COLO668 (cell line): ENCODE measurements at regions not wholly inside any gene's neighbourhood (a gene's known extent, or its start where the extent isn't known, plus 50 kb on each side); places are given as distances from the start of the nearest gene placed in this dataset.
A peak's percentile ranks its signal among the peaks of the same experiment; 100 is the strongest.
"Not testable (repeated sequence)": the region's sequence is repeated elsewhere in the genome, so short reads cannot be mapped to it uniquely, and the experiment has no call there.

ENCODE experiments used
- DNase-seq: peaks from one replicate; lab custom pipeline; 2025; ENCODE audit not compliant: unreplicated experiment; lab: John Stamatoyannopoulos, UW

GRCh38 chr13:79642596-79642995 is 161.6 kb downstream of the NDFIP2 start:
- DNase-seq = no peak

DNA sequence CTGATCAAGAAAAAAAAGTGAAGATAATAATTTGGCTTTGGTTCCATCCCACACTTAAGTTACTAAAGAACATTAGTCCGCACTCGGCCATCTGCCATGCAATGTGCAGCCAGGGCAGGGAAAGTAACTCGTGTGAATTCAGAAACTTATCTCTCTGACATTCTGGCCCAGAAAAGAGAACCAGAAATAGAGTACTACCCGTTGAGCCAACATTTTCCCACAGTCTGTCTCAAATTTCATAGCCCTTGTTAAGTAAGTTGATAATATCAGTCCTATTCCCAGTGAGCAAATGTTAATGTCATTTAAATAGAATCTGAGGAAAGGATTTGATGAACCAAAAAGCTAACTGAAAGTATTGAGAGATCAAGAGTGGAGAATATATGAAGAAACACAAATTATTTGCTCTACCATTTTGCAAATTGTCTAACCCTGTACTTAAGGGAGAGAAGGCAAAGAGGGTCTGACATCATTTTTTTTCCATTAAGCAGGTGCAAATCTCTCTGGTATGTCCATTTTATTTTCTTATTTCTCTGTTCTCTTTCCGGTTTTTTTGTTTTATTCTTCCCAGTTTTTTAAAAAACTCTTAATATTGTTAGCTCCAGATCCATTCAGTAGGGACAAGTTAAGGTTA is 156.3 kb downstream of the NDFIP2 start:
- no peak for DNase-seq

- peak; percentile 34 for DNase-seq
These were observed 150.2 kb downstream of the NDFIP2 start for GRCh38 chr13:79631051-79631659.

DNA sequence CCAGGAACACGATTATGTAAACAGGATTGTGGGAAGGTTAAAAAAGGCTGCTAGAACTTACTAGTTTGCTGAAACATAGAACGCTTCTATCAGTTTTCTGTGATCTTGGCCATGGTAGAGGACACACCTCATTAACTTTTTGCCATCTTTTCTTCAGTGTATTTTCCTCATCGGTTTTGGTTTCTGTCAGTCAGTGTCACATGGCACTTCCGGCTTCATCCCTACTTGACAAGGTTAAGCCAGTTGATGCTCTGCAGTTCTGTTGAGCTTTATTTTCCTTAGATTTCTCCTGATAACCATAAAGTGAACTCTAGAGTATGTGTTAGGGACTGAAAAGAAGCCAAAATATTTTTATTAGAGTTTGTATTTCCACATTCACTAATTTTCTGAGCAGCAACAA is 147.5 kb downstream of the NDFIP2 start:
- no peak for DNase-seq

DNA sequence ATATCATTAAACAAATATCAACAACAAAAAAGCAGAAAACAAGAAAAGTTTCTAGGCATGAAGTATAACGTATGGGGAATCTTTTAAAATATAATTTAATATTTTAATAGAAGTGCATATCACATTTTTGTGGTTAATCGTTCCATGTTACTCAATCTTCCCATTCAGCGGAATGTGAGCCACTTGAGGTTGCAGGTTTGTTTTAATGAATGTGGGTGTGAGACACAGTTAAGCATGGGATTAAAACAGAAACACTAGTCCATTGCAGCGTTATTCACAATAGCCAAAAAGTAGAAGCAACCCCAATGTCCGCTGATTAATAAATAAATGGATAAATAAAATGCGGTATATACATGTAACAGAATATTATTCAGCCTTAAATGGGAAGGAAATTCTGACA is 146.0 kb downstream of the NDFIP2 start:
- DNase-seq = no peak

GRCh38 chr13:79625517-79625916 is 144.6 kb downstream of the NDFIP2 start:
- DNase-seq = no peak

GRCh38 chr13:79621902-79622301 is 140.9 kb downstream of the NDFIP2 start:
- no peak for DNase-seq

GRCh38 chr13:79621449-79621848 is 140.5 kb downstream of the NDFIP2 start:
- no peak for DNase-seq

GRCh38 chr13:79614250-79614918 is 133.4 kb downstream of the NDFIP2 start:
- DNase-seq = no peak

DNA sequence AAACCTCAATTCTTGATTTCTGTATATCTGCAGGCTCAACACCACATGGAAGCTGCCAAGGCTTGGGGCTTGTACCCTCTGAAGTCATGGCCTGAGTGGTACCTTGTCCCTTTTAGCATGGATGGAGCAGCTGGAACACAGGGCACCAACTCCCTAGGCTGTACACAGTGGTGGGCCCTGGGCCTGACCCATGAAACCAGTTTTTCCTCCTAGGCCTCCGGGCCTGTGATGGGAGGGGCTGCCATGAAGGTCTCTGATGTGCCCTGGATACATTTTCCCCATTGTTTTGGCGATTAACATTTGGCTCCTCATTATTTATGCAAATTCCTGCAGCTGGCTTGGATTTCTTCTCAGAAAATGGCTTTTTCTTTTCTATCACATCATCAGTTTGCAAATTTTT is 131.6 kb downstream of the NDFIP2 start:
- DNase-seq = no peak

DNA sequence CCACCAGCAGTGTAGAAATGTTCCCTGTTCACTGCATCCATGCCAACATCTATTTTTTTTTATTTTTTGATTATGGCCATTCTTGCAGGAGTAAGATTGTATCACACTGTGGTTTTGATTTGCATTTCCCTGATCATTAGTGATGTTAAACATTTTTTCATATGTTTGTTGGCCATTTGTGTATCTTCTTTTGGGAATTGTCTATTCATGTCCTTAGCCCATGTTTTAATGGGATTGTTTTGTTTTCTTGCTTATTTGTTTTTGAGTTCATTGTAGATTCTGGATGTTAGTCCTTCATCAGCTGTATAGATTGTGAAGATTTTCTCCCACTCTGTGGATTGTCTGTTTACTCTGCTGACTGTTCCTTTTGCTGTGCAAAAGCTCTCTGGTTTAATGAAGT is 126.9 kb downstream of the NDFIP2 start:
- not testable (repeated sequence) for DNase-seq
